A673 (cell line): ENCODE measurements at regions not wholly inside any gene's neighbourhood (a gene's known extent, or its start where the extent isn't known, plus 50 kb on each side); places are given as distances from the start of the nearest gene placed in this dataset.

ENCODE experiments used
- CTCF ChIP-seq: fragments of 300-800, 200-600 bp; sonication (generic); conservative IDR thresholded peaks from 2 replicates; pipeline ENCODE4 v1.5.1; 2017; ENCODE audit warnings: low read depth, mild to moderate bottlenecking, antibody characterized with exemption, low read length, moderate library complexity, mixed read lengths
- EZH2 ChIP-seq: fragments of 200-600 bp; sonication (generic); IDR thresholded peaks from 2 replicates; pipeline ENCODE4 v1.6.1; 2017; ENCODE audit warnings: borderline replicate concordance, low read depth, mild to moderate bottlenecking, mixed read lengths, antibody characterized with exemption, low read length; ENCODE audit not compliant: poor library complexity, severe bottlenecking

- TF ChIP-seq CTCF: no peak
- TF ChIP-seq EZH2: no peak
These were observed 99.8 kb upstream of the GJB6 start for GRCh38 chr13:20331949-20332348.
